CD4-positive, alpha-beta T cell (primary cell): ENCODE measurements at regions not wholly inside any gene's neighbourhood (a gene's known extent, or its start where the extent isn't known, plus 50 kb on each side); places are given as distances from the start of the nearest gene placed in this dataset.

Experiments
- ATAC-seq: fragments of 200-7000 bp; cut with Tn5 transposase; one replicate; pipeline ENCODE4 v1.10.0; 2022; ENCODE audit warnings: mild to moderate bottlenecking; ENCODE audit not compliant: poor library complexity
- CTCF ChIA-PET: fragments of 350-600 bp; sonication (Branson Sonifier 250); formaldehyde crosslinking; loops from one replicate; lab custom pipeline; 2021; ENCODE audit warnings: antibody characterized with exemption, inconsistent platforms; lab: Charles Lee
- POLR2A ChIA-PET: fragments of 350-600 bp; sonication (Branson Sonifier 250); formaldehyde crosslinking; loops from one replicate; lab custom pipeline; 2021; ENCODE audit warnings: antibody characterized with exemption, inconsistent platforms; lab: Charles Lee
- DNase-seq, 14 experiments: peaks; one replicate each; pipeline ENCODE4 v3.0.0-alpha.2; 2013 to 2020; ENCODE audit warnings: mixed read lengths in 2 of 14
- H3K27ac ChIP-seq, 2 donors: one replicate each; pipeline versions ENCODE4 v1.5.1 to v1.7.0; 2013; ENCODE audit warnings: low read length in 2 of 2, low read depth in 1 of 2, mild to moderate bottlenecking in 1 of 2
- H3K27me3 ChIP-seq, 2 experiments: 1 replicate in 1 of 2; 2 replicates in 1 of 2; pipeline versions ENCODE4 v1.6.1 to v1.7.0; 2013; ENCODE audit warnings: low read length in 2 of 2, control low read depth in 1 of 2, mild to moderate bottlenecking in 1 of 2, moderate library complexity in 1 of 2; ENCODE audit not compliant: insufficient read depth in 2 of 2, control insufficient read depth in 1 of 2
- H3K36me3 ChIP-seq: one replicate; pipeline ENCODE4 v1.6.1; 2013; ENCODE audit warnings: low read length, control low read depth; ENCODE audit not compliant: insufficient read depth
- H3K4me1 ChIP-seq: one replicate; pipeline ENCODE4 v1.6.1; 2013; ENCODE audit warnings: low read length, control low read depth; ENCODE audit not compliant: insufficient read depth
- H3K4me3 ChIP-seq: one replicate; pipeline ENCODE4 v1.5.1; 2013; ENCODE audit warnings: mild to moderate bottlenecking, low read length, moderate library complexity
- H3K9me3 ChIP-seq, 2 experiments: 1 replicate in 1 of 2; 2 replicates in 1 of 2; pipeline versions ENCODE4 v1.6.1 to v1.7.0; 2013; ENCODE audit warnings: low read length in 2 of 2, mild to moderate bottlenecking in 2 of 2, control low read depth in 1 of 2, moderate library complexity in 1 of 2; ENCODE audit not compliant: control insufficient read depth in 1 of 2, insufficient read depth in 1 of 2
- H3K27ac Mint-ChIP-seq: one replicate; pipeline ENCODE4 v1.8.0; 2020; ENCODE audit warnings: mixed read lengths
- H3K27me3 Mint-ChIP-seq: one replicate; pipeline ENCODE4 v1.8.0; 2021; ENCODE audit warnings: mixed read lengths
- H3K36me3 Mint-ChIP-seq: one replicate; pipeline ENCODE4 v1.8.0; 2021; ENCODE audit warnings: low read depth, mixed read lengths
- H3K4me1 Mint-ChIP-seq: one replicate; pipeline ENCODE4 v1.8.0; 2021; ENCODE audit warnings: low read depth, mixed read lengths
- H3K4me3 Mint-ChIP-seq: one replicate; pipeline ENCODE4 v1.8.0; 2020; ENCODE audit warnings: mild to moderate bottlenecking, mixed read lengths
- H3K9me3 Mint-ChIP-seq: one replicate; pipeline ENCODE4 v1.8.0; 2020; ENCODE audit warnings: mixed read lengths
- CTCF ChIP-seq: fragments of 200-600 bp; IDR thresholded peaks from one replicate; pipeline ENCODE4 v1.8.0; 2022; ENCODE audit warnings: antibody characterized with exemption, mild to moderate bottlenecking
- intact Hi-C, 2 experiments: fragments of 100-400 bp; cut with DNase I in 1 of 2; cut with micrococcal nuclease in 1 of 2; formaldehyde crosslinking; loops; one replicate each; pipeline versions ENCODE4 v1.15.1 to v1.9.0; 2023 to 2025; cut with DNase I, micrococcal nuclease

DNA sequence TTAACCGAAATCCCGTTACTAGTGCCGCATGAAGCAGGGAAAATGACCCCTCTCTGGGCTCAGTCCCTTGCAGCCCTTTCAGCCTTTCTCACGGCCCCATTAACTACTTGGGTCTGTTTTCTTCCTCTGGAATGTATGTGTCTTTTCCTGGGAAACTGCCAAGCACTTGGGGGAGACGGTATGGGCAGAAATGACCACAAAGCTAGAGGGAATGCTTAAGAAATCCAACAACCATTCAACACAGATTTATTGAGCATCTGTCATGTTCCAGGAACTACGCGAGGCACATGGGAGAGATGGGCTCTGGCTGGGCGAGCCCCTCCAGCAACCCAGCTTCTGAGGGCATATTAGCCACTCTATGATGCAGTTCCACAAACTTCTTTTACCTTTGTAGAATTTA lies 462.6 kb downstream of the BUD13 start:
- Histone ChIP-seq H3K4me3 (no peak overlapping the region), H3K27ac (no peak overlapping the region), H3K4me1 (no peaks in the 10 kb centered on the region), H3K9me3 (peaks cover 0 to 10% of the 10 kb centered on the region in 2 experiments), H3K36me3 (no peaks in the 10 kb centered on the region), H3K27me3 (peaks cover 0 to 2% of the 10 kb centered on the region in 2 experiments)
- Mint-ChIP-seq H3K36me3 (no peaks in the 10 kb centered on the region), H3K27ac (no peak overlapping the region), H3K4me1 (no peaks in the 10 kb centered on the region), H3K4me3 (no peak overlapping the region), H3K9me3 (no peaks in the 10 kb centered on the region), H3K27me3 (peaks cover 41% of the 10 kb centered on the region)
- ChIA-PET CTCF (no interaction called here), POLR2A (no interaction called here)
- intact Hi-C loops, result no loop called here
- DNase-seq, result no peak
- TF ChIP-seq CTCF, result no peak
- no peak for ATAC-seq

DNA sequence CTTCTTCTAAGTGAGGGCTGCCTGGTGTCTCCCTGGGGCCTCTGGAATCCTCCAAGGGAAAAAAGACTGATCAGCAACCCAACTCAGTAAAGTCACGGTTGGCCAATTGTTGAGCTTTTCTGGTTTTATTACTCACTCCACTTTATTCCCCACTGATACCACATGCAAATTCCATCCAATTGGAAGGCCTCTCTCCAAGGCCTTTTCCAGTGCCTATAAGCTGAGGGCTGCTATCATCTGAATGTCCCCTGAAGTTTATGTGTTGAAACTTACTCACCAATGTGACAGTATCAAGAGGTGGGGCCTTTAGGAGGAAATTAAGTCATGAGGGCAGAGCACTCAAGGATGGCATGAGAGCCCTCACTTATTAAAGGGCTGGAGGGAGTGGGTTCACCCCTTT lies 463.3 kb downstream of the BUD13 start:
- Histone ChIP-seq H3K4me3 (no peak overlapping the region), H3K36me3 (no peaks in the 10 kb centered on the region), H3K4me1 (no peaks in the 10 kb centered on the region), H3K27ac (no peak overlapping the region), H3K9me3 (peaks cover 0 to 10% of the 10 kb centered on the region in 2 experiments), H3K27me3 (peaks cover 0 to 2% of the 10 kb centered on the region in 2 experiments)
- Mint-ChIP-seq H3K27ac (no peak overlapping the region), H3K4me1 (no peaks in the 10 kb centered on the region), H3K9me3 (no peaks in the 10 kb centered on the region), H3K36me3 (no peaks in the 10 kb centered on the region), H3K4me3 (no peak overlapping the region), H3K27me3 (peaks cover 42% of the 10 kb centered on the region)
- intact Hi-C loops, result no loop called here
- DNase-seq (no peak), ATAC-seq (no peak)
- ChIA-PET POLR2A (no interaction called here), CTCF (no interaction called here)
- TF ChIP-seq CTCF, result no peak

DNA sequence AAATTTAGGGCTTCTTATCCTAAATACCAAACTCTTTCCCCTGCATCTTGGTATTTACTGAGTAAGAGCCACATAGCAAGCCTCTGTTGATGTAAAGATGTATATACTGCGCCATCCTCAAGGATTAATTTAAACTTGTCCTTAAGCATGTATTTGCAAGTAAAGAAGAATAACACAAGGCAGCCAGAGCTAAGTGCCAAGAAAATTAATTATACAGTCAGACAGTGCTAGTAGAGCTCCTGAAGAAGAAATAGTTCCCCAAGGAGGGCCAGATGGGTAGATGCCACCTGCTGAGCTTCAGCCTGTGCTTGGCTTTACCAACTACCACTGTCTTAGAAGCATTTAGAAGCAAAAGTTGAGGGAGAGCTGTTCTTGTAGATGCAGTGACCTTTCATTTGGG lies 470.0 kb downstream of the BUD13 start:
- no peaks in the 10 kb centered on the region for H3K9me3 Mint-ChIP-seq
- H3K27me3 Mint-ChIP-seq, result peaks cover 34% of the 10 kb centered on the region
- CTCF ChIA-PET, result no interaction called here
- H3K9me3 ChIP-seq, result no peaks in the 10 kb centered on the region
- no peaks in the 10 kb centered on the region for H3K4me1 ChIP-seq
- no peaks in the 10 kb centered on the region for H3K27me3 ChIP-seq
- no peak overlapping the region for H3K27ac Mint-ChIP-seq
- no peak overlapping the region for H3K27ac ChIP-seq
- no peak overlapping the region for H3K4me3 ChIP-seq
- no peak for TF ChIP-seq CTCF
- DNase-seq (no peak), ATAC-seq (no peak)
- no peaks in the 10 kb centered on the region for H3K36me3 ChIP-seq
- intact Hi-C loops, result no loop called here
- H3K36me3 Mint-ChIP-seq, result no peaks in the 10 kb centered on the region
- no peaks in the 10 kb centered on the region for H3K4me1 Mint-ChIP-seq
- POLR2A ChIA-PET, result no interaction called here
- no peak overlapping the region for H3K4me3 Mint-ChIP-seq
